ENCODE measurements at regions not wholly inside any gene's neighbourhood (a gene's known extent, or its start where the extent isn't known, plus 50 kb on each side); places are given as distances from the start of the nearest gene placed in this dataset.

DNA sequence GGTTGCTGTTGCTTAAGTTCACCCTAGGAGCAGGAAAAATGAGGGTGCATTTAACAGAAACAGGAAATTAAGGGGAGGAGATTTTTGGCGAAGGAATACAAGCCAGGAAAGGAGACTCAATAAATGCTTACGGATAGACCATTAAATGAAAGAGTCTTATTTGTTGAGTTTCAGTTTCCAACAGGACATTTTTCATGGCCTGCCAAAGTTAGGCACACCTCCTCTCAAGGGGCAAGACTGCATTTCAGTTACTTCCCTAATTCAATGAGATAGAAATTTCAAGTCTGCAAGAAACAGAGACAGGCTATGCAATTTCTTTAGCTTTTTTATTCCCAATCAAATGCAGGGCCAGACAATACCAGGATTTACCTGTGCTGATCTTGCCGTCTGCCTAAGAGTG, 394.7 kb upstream of the KLHL29 start:
- no peaks in the 10 kb centered on the region for H3K9me3 ChIP-seq
- no peak overlapping the region for H3K4me3 ChIP-seq (ENCODE audit: low read depth, low read length)
- no peak for DNase-seq
- H3K36me3 ChIP-seq, result no peaks in the 10 kb centered on the region
- no peaks in the 10 kb centered on the region for H3K27me3 ChIP-seq
- peaks cover 2% of the 10 kb centered on the region for H3K4me1 ChIP-seq
- TF ChIP-seq, protein P1, sequence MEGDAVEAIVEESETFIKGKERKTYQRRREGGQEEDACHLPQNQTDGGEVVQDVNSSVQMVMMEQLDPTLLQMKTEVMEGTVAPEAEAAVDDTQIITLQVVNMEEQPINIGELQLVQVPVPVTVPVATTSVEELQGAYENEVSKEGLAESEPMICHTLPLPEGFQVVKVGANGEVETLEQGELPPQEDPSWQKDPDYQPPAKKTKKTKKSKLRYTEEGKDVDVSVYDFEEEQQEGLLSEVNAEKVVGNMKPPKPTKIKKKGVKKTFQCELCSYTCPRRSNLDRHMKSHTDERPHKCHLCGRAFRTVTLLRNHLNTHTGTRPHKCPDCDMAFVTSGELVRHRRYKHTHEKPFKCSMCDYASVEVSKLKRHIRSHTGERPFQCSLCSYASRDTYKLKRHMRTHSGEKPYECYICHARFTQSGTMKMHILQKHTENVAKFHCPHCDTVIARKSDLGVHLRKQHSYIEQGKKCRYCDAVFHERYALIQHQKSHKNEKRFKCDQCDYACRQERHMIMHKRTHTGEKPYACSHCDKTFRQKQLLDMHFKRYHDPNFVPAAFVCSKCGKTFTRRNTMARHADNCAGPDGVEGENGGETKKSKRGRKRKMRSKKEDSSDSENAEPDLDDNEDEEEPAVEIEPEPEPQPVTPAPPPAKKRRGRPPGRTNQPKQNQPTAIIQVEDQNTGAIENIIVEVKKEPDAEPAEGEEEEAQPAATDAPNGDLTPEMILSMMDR (IDR thresholded peaks at IDR 0.05; ENCODE audit: low read depth, low read length), result no peak

DNA sequence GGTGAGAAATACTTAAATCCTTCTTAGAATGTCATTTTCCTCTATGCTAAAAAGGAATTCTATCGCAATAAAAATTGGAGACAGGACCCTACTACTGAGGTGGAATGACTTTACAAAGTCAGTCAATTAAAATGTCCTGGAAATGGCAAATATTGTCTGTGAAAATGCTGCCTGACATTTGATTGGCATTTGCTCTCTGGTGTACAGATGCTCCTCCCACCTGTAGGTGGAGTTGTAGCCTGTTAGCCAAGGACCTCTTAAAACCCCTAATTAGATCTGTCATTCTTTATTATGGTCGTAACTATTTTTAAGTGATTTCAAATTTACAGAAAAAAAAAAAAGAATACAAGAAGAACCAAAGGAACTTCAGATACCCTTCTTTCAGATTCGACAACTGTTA, 393.1 kb upstream of the KLHL29 start:
- TF ChIP-seq, protein P1 (IDR thresholded peaks at IDR 0.05; ENCODE audit: low read depth, low read length), result peak; percentile 52
- no peak overlapping the region for H3K4me3 ChIP-seq (ENCODE audit: low read depth, low read length)
- no peaks in the 10 kb centered on the region for H3K9me3 ChIP-seq
- no peak for DNase-seq
- H3K36me3 ChIP-seq, result no peaks in the 10 kb centered on the region
- peaks cover 4% of the 10 kb centered on the region for H3K4me1 ChIP-seq
- no peaks in the 10 kb centered on the region for H3K27me3 ChIP-seq

DNA sequence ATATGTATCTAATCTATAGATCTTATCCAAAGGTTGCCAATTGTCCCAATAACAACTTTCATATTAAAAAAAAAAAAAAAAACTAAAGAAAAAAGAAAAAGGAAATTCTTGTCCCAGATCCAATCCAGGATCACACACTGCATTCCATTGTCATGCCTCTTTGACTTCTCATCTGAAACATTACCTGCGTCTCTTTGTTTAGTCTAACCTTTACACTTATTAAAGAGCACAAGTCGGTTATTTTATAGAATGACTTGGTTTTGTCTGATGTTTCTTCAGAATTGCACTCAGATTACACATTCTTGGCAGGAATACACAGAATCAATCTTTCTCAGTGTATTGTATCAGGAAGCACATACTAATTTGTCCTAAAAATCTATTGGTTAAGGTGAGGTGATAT, 392.5 kb upstream of the KLHL29 start:
- DNase-seq, result no peak
- TF ChIP-seq, protein P1 (IDR thresholded peaks at IDR 0.05; ENCODE audit: low read depth, low read length), result no peak
- no peaks in the 10 kb centered on the region for H3K9me3 ChIP-seq
- no peaks in the 10 kb centered on the region for H3K27me3 ChIP-seq
- H3K4me3 ChIP-seq (ENCODE audit: low read depth, low read length), result no peak overlapping the region
- peaks cover 4% of the 10 kb centered on the region for H3K4me1 ChIP-seq
- no peaks in the 10 kb centered on the region for H3K36me3 ChIP-seq

DNA sequence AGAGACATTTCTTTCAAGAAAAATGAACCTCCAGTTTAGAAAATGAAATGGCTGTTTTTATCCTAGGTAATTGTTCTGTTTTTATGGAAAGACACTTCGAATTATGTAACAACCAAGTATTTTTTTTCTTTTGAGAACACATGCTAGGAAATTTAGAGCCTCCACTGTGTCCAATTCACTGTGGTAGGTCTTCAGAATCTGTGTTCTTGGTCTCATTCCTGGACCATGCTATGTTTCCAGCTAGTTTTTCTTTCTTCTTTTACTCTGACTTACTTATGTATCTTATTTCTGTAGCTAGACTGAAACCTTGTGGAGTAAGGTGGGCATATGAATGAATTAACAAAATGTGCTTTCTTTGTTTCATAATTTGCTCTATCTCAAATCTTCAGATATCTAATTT, 391.7 kb upstream of the KLHL29 start:
- DNase-seq, result no peak
- H3K4me3 ChIP-seq (ENCODE audit: low read depth, low read length), result no peak overlapping the region
- H3K4me1 ChIP-seq, result peaks cover 4% of the 10 kb centered on the region
- H3K36me3 ChIP-seq, result no peaks in the 10 kb centered on the region
- H3K27me3 ChIP-seq, result no peaks in the 10 kb centered on the region
- H3K9me3 ChIP-seq, result no peaks in the 10 kb centered on the region
- TF ChIP-seq, protein P1 (IDR thresholded peaks at IDR 0.05; ENCODE audit: low read depth, low read length), result no peak

DNA sequence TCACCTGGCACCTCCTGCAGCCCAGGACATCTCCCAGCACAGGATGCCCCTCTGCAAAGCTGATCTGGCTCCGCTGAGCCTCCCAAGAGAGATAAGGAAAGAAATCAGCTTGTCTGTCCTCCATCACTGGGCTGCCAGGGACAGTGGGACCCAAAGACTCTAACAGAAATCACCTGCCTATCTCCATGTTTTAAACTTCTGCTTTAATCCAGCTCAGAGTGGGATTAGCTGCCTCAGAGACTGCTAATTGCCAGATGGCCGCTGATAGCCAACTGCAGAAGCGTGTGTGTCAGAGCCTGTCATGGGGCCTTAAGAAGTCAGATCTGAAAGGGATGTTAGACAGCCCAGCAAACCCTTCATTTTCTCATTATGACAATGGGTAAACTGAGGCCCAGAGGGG, 389.4 kb upstream of the KLHL29 start:
- Histone ChIP-seq H3K27me3 (no peaks in the 10 kb centered on the region), H3K4me1 (peaks cover 4% of the 10 kb centered on the region), H3K4me3 (ENCODE audit: low read depth, low read length) (no peak overlapping the region), H3K9me3 (no peaks in the 10 kb centered on the region), H3K36me3 (no peaks in the 10 kb centered on the region)
- peak; percentile 38 for DNase-seq
- TF ChIP-seq, protein P1 (IDR thresholded peaks at IDR 0.05; ENCODE audit: low read depth, low read length), result no peak

DNA sequence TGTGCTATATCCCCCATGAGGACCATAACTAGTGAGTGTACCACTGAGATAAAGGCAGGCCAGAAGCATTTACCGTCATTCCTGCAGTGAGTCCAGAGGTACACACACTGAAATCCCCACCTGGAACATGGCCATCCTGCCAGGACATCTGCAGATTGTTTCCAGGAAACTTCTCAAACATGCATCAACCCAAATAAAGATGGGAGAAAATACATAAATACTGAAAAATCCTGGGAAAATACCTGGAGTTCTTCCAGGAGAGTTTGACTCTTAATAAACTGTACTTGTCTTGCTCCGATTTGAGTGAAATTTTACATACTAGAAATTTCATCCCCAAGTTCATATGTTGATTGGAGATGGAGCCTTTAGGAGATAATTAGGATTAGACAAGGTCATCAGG, 388.1 kb upstream of the KLHL29 start:
- Histone ChIP-seq H3K36me3 (no peaks in the 10 kb centered on the region), H3K4me1 (peaks cover 4% of the 10 kb centered on the region), H3K27me3 (no peaks in the 10 kb centered on the region), H3K4me3 (ENCODE audit: low read depth, low read length) (no peak overlapping the region), H3K9me3 (no peaks in the 10 kb centered on the region)
- DNase-seq, result no peak
- TF ChIP-seq, protein P1 (IDR thresholded peaks at IDR 0.05; ENCODE audit: low read depth, low read length), result no peak

Data from BE2C (cell line).